Endodermal cell (in vitro differentiated cells): ENCODE measurements at regions not wholly inside any gene's neighbourhood (a gene's known extent, or its start where the extent isn't known, plus 50 kb on each side); places are given as distances from the start of the nearest gene placed in this dataset.

Experiments
- DNase-seq: peaks from one replicate; pipeline ENCODE4 v3.0.0-alpha.2; 2017
- H3K27ac ChIP-seq: 2 replicates; pipeline ENCODE4 v1.5.1; 2013; ENCODE audit warnings: mild to moderate bottlenecking, low read depth, low read length, moderate library complexity
- H3K27me3 ChIP-seq: 2 replicates; pipeline ENCODE4 v1.6.1; 2013; ENCODE audit warnings: mild to moderate bottlenecking, low read length, moderate library complexity; ENCODE audit not compliant: insufficient read depth, control insufficient read depth, poor library complexity, severe bottlenecking
- H3K36me3 ChIP-seq: 2 replicates; pipeline ENCODE4 v1.7.0; 2013; ENCODE audit warnings: mild to moderate bottlenecking, low read length, moderate library complexity; ENCODE audit not compliant: control insufficient read depth, insufficient read depth
- H3K4me1 ChIP-seq: one replicate; pipeline ENCODE4 v1.7.0; 2013; ENCODE audit warnings: low read length; ENCODE audit not compliant: control insufficient read depth, insufficient read depth
- H3K4me3 ChIP-seq: 2 replicates; pipeline ENCODE4 v1.5.1; 2013; ENCODE audit warnings: mild to moderate bottlenecking, low read length, moderate library complexity
- H3K9ac ChIP-seq: 2 replicates; pipeline ENCODE4 v1.6.1; 2013; ENCODE audit warnings: mild to moderate bottlenecking, low read length, moderate library complexity; ENCODE audit not compliant: poor library complexity, severe bottlenecking; ENCODE audit errors: extremely low read depth
- H3K9me3 ChIP-seq: 2 replicates; pipeline ENCODE4 v1.6.1; 2013; ENCODE audit warnings: mild to moderate bottlenecking, low read length, moderate library complexity; ENCODE audit not compliant: control insufficient read depth
- H3K27ac Mint-ChIP-seq: 2 replicates; pipeline ENCODE4 v1.8.0; 2020; ENCODE audit warnings: mixed read lengths
- H3K27me3 Mint-ChIP-seq: 2 replicates; pipeline ENCODE4 v1.8.0; 2021; ENCODE audit warnings: mild to moderate bottlenecking, mixed read lengths; ENCODE audit not compliant: insufficient read depth
- H3K36me3 Mint-ChIP-seq: 2 replicates; pipeline ENCODE4 v1.8.0; 2020; ENCODE audit warnings: low read depth, mixed read lengths
- H3K4me1 Mint-ChIP-seq: 2 replicates; pipeline ENCODE4 v1.8.0; 2020; ENCODE audit warnings: mixed read lengths
- H3K4me3 Mint-ChIP-seq: 2 replicates; pipeline ENCODE4 v1.8.0; 2020; ENCODE audit warnings: mild to moderate bottlenecking, moderate library complexity, mixed read lengths
- H3K9me3 Mint-ChIP-seq: 2 replicates; pipeline ENCODE4 v1.8.0; 2020; ENCODE audit warnings: mild to moderate bottlenecking, mixed read lengths
- CTCF ChIP-seq: fragments of 200-600 bp; sonication (generic); conservative IDR thresholded peaks from 2 replicates; pipeline ENCODE4 v1.5.0; 2021; ENCODE audit warnings: antibody characterized with exemption, mild to moderate bottlenecking
- WGBS, 2 experiments: methylation state at CpG; one replicate each; pipeline versions ENCODE4 v1.1.5 to v1.1.7; 2013; ENCODE audit warnings: missing lambda C conversion rate in 2 of 2, mixed read lengths in 1 of 2; ENCODE audit not compliant: insufficient coverage in 1 of 2, insufficient read length in 1 of 2; 5-methylcytosine and 5-hydroxymethylcytosine counted together

- H3K4me1 Mint-ChIP-seq, result no peaks in the 10 kb centered on the region
- no peaks in the 10 kb centered on the region for H3K9me3 Mint-ChIP-seq
- TF ChIP-seq CTCF, result no peak
- no peak overlapping the region for H3K9ac ChIP-seq
- 84 to 88% methylated on average over 4 to 5 of the region's 5 CpGs for WGBS, 2 experiments
- H3K36me3 ChIP-seq, result no peaks in the 10 kb centered on the region
- no peak for DNase-seq
- no peaks in the 10 kb centered on the region for H3K27me3 ChIP-seq
- H3K4me1 ChIP-seq, result no peaks in the 10 kb centered on the region
- H3K9me3 ChIP-seq, result no peaks in the 10 kb centered on the region
- no peak overlapping the region for H3K4me3 Mint-ChIP-seq
- H3K27ac Mint-ChIP-seq, result no peak overlapping the region
- H3K4me3 ChIP-seq, result no peak overlapping the region
- no peaks in the 10 kb centered on the region for H3K36me3 Mint-ChIP-seq
- no peaks in the 10 kb centered on the region for H3K27me3 Mint-ChIP-seq
- H3K27ac ChIP-seq, result no peak overlapping the region
Measured at GRCh38 chr18:77554061-77554460, 304.4 kb downstream of the GALR1 start.

DNA sequence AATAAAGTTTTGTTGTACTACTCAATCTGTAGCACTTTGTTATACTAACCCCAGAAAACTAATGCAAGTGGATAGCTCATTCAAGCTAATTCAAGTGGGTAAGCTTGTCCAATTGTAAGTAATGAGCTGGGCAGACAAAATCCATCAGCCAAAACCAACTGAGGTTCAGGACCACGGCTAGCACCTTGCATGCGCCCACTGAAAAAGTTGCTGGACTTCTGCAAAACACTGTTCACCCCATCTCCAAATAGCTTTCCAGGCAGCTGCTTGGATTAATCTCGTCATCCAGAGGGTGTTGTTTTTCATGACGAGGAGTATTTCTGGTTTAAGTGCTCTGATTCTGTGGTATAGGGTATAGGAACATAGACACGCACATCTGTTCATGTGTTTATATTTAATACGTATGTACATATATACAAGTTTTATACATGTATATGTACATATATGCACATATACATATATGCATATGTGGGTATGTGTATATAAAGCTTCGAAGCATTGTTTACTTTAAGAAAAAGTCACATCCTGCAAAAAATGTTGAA, 307.5 kb downstream of the GALR1 start:
- H3K4me1 ChIP-seq, result no peaks in the 10 kb centered on the region
- Mint-ChIP-seq H3K36me3 (no peaks in the 10 kb centered on the region), H3K4me1 (no peaks in the 10 kb centered on the region), H3K27ac (no peak overlapping the region), H3K9me3 (no peaks in the 10 kb centered on the region), H3K27me3 (no peaks in the 10 kb centered on the region), H3K4me3 (no peak overlapping the region)
- H3K27ac ChIP-seq, result no peak overlapping the region
- 92 to 93% methylated on average over 2 to 5 of the region's 7 CpGs for WGBS, 2 experiments
- H3K9me3 ChIP-seq, result no peaks in the 10 kb centered on the region
- peak; percentile 69 for DNase-seq
- no peak for TF ChIP-seq CTCF
- H3K9ac ChIP-seq, result no peak overlapping the region
- no peaks in the 10 kb centered on the region for H3K27me3 ChIP-seq
- H3K36me3 ChIP-seq, result no peaks in the 10 kb centered on the region
- no peak overlapping the region for H3K4me3 ChIP-seq

GRCh38 chr18:77559274-77559910, 309.7 kb downstream of the GALR1 start:
- Mint-ChIP-seq H3K27me3 (no peaks in the 10 kb centered on the region), H3K27ac (no peak overlapping the region), H3K4me1 (no peaks in the 10 kb centered on the region), H3K9me3 (no peaks in the 10 kb centered on the region), H3K36me3 (no peaks in the 10 kb centered on the region), H3K4me3 (no peak overlapping the region)
- 84 to 88% methylated on average over 5 to 6 of the region's 6 CpGs for WGBS, 2 experiments
- H3K27me3 ChIP-seq, result no peaks in the 10 kb centered on the region
- no peak for DNase-seq
- no peak overlapping the region for H3K27ac ChIP-seq
- H3K4me1 ChIP-seq, result no peaks in the 10 kb centered on the region
- H3K9me3 ChIP-seq, result no peaks in the 10 kb centered on the region
- H3K4me3 ChIP-seq, result no peak overlapping the region
- H3K9ac ChIP-seq, result no peak overlapping the region
- no peak for TF ChIP-seq CTCF
- H3K36me3 ChIP-seq, result no peaks in the 10 kb centered on the region
